A549 (cell line): ENCODE measurements at regions not wholly inside any gene's neighbourhood (a gene's known extent, or its start where the extent isn't known, plus 50 kb on each side); places are given as distances from the start of the nearest gene placed in this dataset.

Experiments
- BHLHE40 ChIP-seq: IDR thresholded peaks from 2 replicates; pipeline ENCODE4 v1.6.1; 2012; ENCODE audit warnings: low read depth, low read length, inconsistent platforms
- CEBPB ChIP-seq, 2 experiments: fragments of >200 bp in 1 of 2; sonication (Bioruptor Twin) in 1 of 2; formaldehyde crosslinking in 1 of 2; IDR thresholded peaks; 2 replicates each; pipeline ENCODE4 v1.6.1; 2012 to 2016
- CHD2 ChIP-seq: fragments of 150-350 bp; IDR thresholded peaks from 2 replicates; pipeline ENCODE4 v1.6.1; 2014; ENCODE audit warnings: low read length; ENCODE audit not compliant: partially characterized antibody
- CTCF ChIP-seq: fragments of >200 bp; sonication (Bioruptor Twin); formaldehyde crosslinking; IDR thresholded peaks from 3 replicates; pipeline ENCODE4 v1.5.1; 2016
- HDAC2 ChIP-seq: fragments of 200-600 bp; sonication (generic); IDR thresholded peaks from 2 replicates; pipeline ENCODE4 v1.6.1; 2016
- HMGXB4 ChIP-seq: fragments of 250-450 bp; sonication (Bioruptor Pico); IDR thresholded peaks from 2 replicates; pipeline ENCODE4 v1.5.0; 2021; ENCODE audit warnings: mild to moderate bottlenecking, moderate library complexity, borderline replicate concordance
- KDM5A ChIP-seq: fragments of 200-600 bp; sonication (generic); IDR thresholded peaks from 2 replicates; pipeline ENCODE4 v1.6.1; 2016; ENCODE audit warnings: antibody characterized with exemption, mild to moderate bottlenecking
- MAX ChIP-seq: IDR thresholded peaks from 2 replicates; pipeline ENCODE4 v1.6.1; 2012
- NFE2L2 ChIP-seq: fragments of 150-350 bp; conservative IDR thresholded peaks from 2 replicates; pipeline ENCODE4 v1.6.1; 2014; ENCODE audit warnings: low read length
- POLR2A ChIP-seq: IDR thresholded peaks from 2 replicates; pipeline ENCODE4 v1.6.1; 2012; ENCODE audit warnings: mild to moderate bottlenecking, low read length
- RAD21 ChIP-seq, 2 experiments: fragments of >200 bp in 1 of 2; sonication (Bioruptor Twin) in 1 of 2; formaldehyde crosslinking in 1 of 2; IDR thresholded peaks in 1 of 2; conservative IDR thresholded peaks in 1 of 2; 2 replicates in 1 of 2; 3 replicates in 1 of 2; pipeline ENCODE4 v1.6.1; 2012 to 2018; ENCODE audit warnings: inconsistent platforms in 1 of 2
- RCOR1 ChIP-seq: fragments of 150-350 bp; IDR thresholded peaks from 2 replicates; pipeline ENCODE4 v1.6.1; 2014; ENCODE audit warnings: antibody characterized with exemption, low read length, low read depth
- SMC3 ChIP-seq: fragments of >200 bp; sonication (Bioruptor Twin); formaldehyde crosslinking; IDR thresholded peaks from 3 replicates; pipeline ENCODE4 v1.6.1; 2018; ENCODE audit warnings: inconsistent platforms
- ZFP36 ChIP-seq: fragments of 450-650 bp; IDR thresholded peaks from 2 replicates; pipeline ENCODE4 v1.6.1; 2014; ENCODE audit warnings: borderline replicate concordance; ENCODE audit not compliant: partially characterized antibody

- TF ChIP-seq HMGXB4 (CRISPR knock-in tag) (no peak), CTCF (no peak), POLR2A (no peak), ZFP36 (no peak), RCOR1 (no peak), HDAC2 (no peak), BHLHE40 (no peak), MAX (no peak), NFE2L2 (no peak), CHD2 (no peak), SMC3 (no peak), CEBPB (IDR thresholded peaks at IDR 0.05) (no peak), RAD21 (conservative IDR thresholded peaks at IDR 0.05 in 1 of 2, IDR thresholded peaks at IDR 0.05 in 1 of 2) (no peak), KDM5A (no peak)
These were observed 798.5 kb upstream of the MDGA2 start for GRCh38 chr14:48473944-48474343.
